ENCODE measurements at regions not wholly inside any gene's neighbourhood (a gene's known extent, or its start where the extent isn't known, plus 50 kb on each side); places are given as distances from the start of the nearest gene placed in this dataset.

DNA sequence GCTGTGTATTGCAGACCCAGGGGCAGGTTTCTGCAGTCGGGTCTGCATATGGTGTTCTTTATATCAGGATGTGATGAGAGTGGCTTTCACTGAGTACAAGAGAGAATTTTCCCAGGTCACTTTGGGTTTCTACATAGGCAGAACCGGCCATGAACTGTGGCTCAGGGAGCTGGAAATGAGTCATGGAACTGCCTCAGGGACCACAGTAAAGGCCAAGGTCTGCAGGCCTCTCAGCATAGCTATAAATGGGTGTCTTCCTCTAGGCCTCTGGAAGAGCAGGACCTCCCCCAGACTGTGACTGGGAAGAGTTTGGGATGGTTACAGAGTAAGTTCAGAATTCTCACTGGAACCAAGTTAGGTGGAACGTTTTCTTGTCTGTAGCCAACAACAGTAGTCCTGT, 51.8 kb upstream of the ZNF681 start:
- Mint-ChIP-seq H3K27ac (peak overlapping the region in 1 of 9 donors; percentile 43), H3K4me1 (peaks cover 0 to 5% (median 0%) of the 10 kb centered on the region in 7 donors), H3K9me3 (peaks cover 0 to 36% (median 3%) of the 10 kb centered on the region in 11 donors), H3K36me3 (peaks cover 3 to 41% (median 36%) of the 10 kb centered on the region in 5 donors), H3K4me3 (no peak overlapping the region), H3K27me3 (no peaks in the 10 kb centered on the region)
- DNase-seq, result no peak
- no peak overlapping the region for H3K4me3 ChIP-seq (ENCODE audit: low read length)
- ChIA-PET POLR2A (no interaction called here), CTCF (no interaction called here)
- intact Hi-C loops (cut with micrococcal nuclease), result no loop called here
- no peaks in the 10 kb centered on the region for H3K27me3 ChIP-seq (ENCODE audit: control insufficient read depth in 2 of 2, insufficient read depth in 2 of 2, low read length in 2 of 2)
- H3K4me1 ChIP-seq (ENCODE audit: control insufficient read depth in 2 of 2, insufficient read depth in 2 of 2, low read length in 2 of 2), result no peaks in the 10 kb centered on the region
- no peaks in the 10 kb centered on the region for H3K36me3 ChIP-seq (ENCODE audit: control insufficient read depth in 2 of 3, insufficient read depth in 3 of 3, low read length in 3 of 3)
- ATAC-seq, result no peak
- H3K27ac ChIP-seq (ENCODE audit: low read depth, low read length), result no peak overlapping the region
- H3K9me3 ChIP-seq (ENCODE audit: control insufficient read depth in 2 of 3, low read length in 3 of 3), result no peaks in the 10 kb centered on the region
